AG04450 (cell line): ENCODE measurements at regions not wholly inside any gene's neighbourhood (a gene's known extent, or its start where the extent isn't known, plus 50 kb on each side); places are given as distances from the start of the nearest gene placed in this dataset.

Experiments
- CTCF ChIA-PET: fragments of 300-600, 350-600 bp; formaldehyde crosslinking; extraction: SDS; loops from one replicate; lab custom pipeline; 2022; ENCODE audit warnings: antibody characterized with exemption, inconsistent platforms; lab: Charles Lee
- POLR2A ChIA-PET: fragments of 350-600 bp; formaldehyde crosslinking; extraction: SDS; loops from one replicate; lab custom pipeline; 2021; ENCODE audit warnings: antibody characterized with exemption, inconsistent platforms; lab: Yijun Ruan, JAX
- DNase-seq: peaks from one replicate; pipeline ENCODE4 v3.0.0-alpha.2; 2011; ENCODE audit warnings: low read depth, low spot score
- H3K27ac ChIP-seq: one replicate; pipeline ENCODE4 v1.5.1; 2012; ENCODE audit warnings: low read depth, low read length, control low read depth
- H3K27me3 ChIP-seq: one replicate; pipeline ENCODE4 v1.6.0; 2012; ENCODE audit warnings: low read length; ENCODE audit not compliant: control insufficient read depth, insufficient read depth
- H3K4me3 ChIP-seq: 2 replicates; pipeline ENCODE4 v1.5.1; 2011; ENCODE audit warnings: mild to moderate bottlenecking, low read depth, low read length, control low read depth
- H3K9me3 ChIP-seq: 2 replicates; pipeline ENCODE4 v1.5.1; 2012; ENCODE audit warnings: low read length; ENCODE audit not compliant: control insufficient read depth, insufficient read depth
- CTCF ChIP-seq: IDR thresholded peaks from 2 replicates; pipeline ENCODE4 v1.5.1; 2011; ENCODE audit warnings: low read depth, low read length, control low read depth, inconsistent platforms

DNA sequence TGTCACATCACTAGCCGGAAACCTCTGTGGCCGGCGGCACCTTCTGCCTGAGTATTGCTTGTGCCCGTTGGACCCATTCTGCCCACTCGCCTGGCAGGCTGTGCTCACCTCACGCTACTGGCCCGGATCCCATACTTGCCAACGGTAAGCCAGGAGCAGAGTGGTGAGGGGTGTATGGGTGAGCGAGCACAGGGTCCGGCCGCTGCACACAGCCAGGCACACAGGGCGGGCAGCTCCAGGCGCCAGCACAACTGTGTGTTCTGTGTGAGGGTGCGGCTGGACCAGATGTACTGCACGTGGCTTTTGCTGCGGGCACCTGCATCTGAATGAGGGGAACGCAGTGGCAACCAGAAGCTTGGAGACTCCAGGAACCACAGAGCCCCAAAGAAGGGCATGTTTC lies 455.7 kb downstream of the CDH8 start:
- TF ChIP-seq CTCF: no peak
- no peak for DNase-seq
- Histone ChIP-seq H3K27me3 (no peaks in the 10 kb centered on the region), H3K4me3 (no peak overlapping the region), H3K27ac (no peak overlapping the region), H3K9me3 (peaks cover 28% of the 10 kb centered on the region)
- ChIA-PET POLR2A (no interaction called here), CTCF (no interaction called here)

DNA sequence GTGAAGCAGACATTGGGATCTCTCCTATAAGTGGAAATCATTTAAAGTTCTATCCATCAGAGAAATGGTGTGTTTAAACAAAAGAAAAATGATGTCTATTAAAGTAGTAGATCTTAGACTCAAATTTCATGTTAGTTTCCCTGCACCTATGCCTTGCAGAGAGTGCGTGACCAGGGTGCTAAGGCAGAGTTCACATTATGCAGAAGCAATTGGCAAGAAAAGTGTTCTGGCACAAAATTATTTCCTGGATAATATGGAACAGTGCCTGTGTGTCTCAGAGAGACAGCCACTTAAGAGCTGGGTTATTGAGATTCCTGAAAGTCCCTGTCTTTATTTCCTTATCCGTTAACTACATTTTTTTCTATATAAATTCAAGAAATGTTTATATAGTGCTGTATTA lies 457.0 kb downstream of the CDH8 start:
- H3K27ac ChIP-seq: no peak overlapping the region
- TF ChIP-seq CTCF: no peak
- no peaks in the 10 kb centered on the region for H3K27me3 ChIP-seq
- H3K4me3 ChIP-seq: no peak overlapping the region
- DNase-seq: no peak
- H3K9me3 ChIP-seq: peaks cover 28% of the 10 kb centered on the region
- CTCF ChIA-PET: no interaction called here
- POLR2A ChIA-PET: no interaction called here

DNA sequence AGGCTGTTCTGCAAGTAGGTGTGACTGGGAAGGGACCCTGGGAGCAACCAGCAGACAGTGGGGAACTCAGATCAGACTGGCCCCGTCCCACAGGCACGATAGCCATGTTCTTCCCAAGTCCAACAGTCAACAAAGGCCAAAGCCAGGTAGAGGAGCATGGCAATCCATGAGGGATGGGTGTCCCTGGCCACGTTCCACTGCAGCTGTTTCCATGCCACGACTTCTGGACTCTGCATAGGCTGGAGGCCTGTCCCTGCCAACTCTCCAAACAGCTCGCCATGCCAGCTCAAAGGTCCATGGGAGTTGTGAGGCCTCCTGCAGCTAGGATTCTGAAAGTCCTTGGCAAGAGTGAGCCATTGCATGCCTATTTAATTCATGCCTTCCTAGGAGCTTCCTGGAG lies 459.8 kb downstream of the CDH8 start:
- TF ChIP-seq CTCF: no peak
- Histone ChIP-seq H3K4me3 (no peak overlapping the region), H3K9me3 (peaks cover 24% of the 10 kb centered on the region), H3K27ac (no peak overlapping the region), H3K27me3 (no peaks in the 10 kb centered on the region)
- ChIA-PET POLR2A (no interaction called here), CTCF (no interaction called here)
- DNase-seq: no peak

GRCh38 chr16:61575617-61576016 lies 460.6 kb downstream of the CDH8 start:
- POLR2A ChIA-PET: no interaction called here
- H3K4me3 ChIP-seq: no peak overlapping the region
- CTCF ChIA-PET: no interaction called here
- H3K27ac ChIP-seq: no peak overlapping the region
- no peak for TF ChIP-seq CTCF
- no peak for DNase-seq
- no peaks in the 10 kb centered on the region for H3K27me3 ChIP-seq
- peaks cover 15% of the 10 kb centered on the region for H3K9me3 ChIP-seq

GRCh38 chr16:61569028-61569427 lies 467.2 kb downstream of the CDH8 start:
- CTCF ChIA-PET: no interaction called here

More at GRCh38 chr16:61569028-61569427, 467.2 kb downstream of the CDH8 start:
- POLR2A ChIA-PET: no interaction called here
- H3K27ac ChIP-seq: no peak overlapping the region
- no peak for DNase-seq
- no peak overlapping the region for H3K4me3 ChIP-seq
- peaks cover 12% of the 10 kb centered on the region for H3K9me3 ChIP-seq
- no peaks in the 10 kb centered on the region for H3K27me3 ChIP-seq
- TF ChIP-seq CTCF: no peak
